Stimulated activated CD4-positive, alpha-beta T cell treated with anti-CD3 and anti-CD28 coated beads, Interleukin-1b, Interleukin-23, amount 100 ng/mL, for 24 hours (primary cell): ENCODE measurements at regions not wholly inside any gene's neighbourhood (a gene's known extent, or its start where the extent isn't known, plus 50 kb on each side); places are given as distances from the start of the nearest gene placed in this dataset.
"Not testable (repeated sequence)": the region's sequence is repeated elsewhere in the genome, so short reads cannot be mapped to it uniquely, and the experiment has no call there.

ENCODE experiments used
- DNase-seq, 4 experiments: peaks; one replicate each; pipeline ENCODE4 v3.0.0-alpha.2; 2020; ENCODE audit warnings: low read depth in 4 of 4, low spot score in 1 of 4

DNA sequence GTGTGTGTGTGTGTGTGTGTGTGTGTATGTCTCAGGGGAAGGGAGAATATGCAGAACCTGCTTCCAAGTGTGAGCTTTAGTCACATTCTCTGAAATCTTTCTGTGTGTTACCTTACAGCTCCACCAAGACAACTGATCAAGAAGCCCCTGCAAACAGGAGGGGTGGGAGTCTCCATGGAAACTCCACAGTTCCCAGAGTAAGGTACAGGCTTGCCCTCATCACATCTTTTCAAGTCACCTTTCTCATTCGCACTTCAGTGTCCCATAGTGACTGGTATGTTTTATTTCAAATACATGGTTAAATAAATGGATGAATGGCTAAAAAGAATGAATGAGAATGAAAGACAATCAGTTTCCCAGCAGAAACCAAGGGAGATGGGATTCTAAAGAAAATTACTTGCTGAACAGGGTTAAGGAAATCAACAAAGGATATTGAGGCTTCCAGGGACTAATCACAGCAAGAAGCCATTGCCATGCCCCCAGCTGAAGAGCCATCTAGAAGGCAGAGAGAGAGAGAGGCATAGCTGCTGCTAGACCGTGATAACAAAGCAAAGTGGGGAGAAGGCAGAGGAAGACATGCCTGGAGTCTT, 987.2 kb upstream of the CELF4 start:
- DNase-seq: no peak

DNA sequence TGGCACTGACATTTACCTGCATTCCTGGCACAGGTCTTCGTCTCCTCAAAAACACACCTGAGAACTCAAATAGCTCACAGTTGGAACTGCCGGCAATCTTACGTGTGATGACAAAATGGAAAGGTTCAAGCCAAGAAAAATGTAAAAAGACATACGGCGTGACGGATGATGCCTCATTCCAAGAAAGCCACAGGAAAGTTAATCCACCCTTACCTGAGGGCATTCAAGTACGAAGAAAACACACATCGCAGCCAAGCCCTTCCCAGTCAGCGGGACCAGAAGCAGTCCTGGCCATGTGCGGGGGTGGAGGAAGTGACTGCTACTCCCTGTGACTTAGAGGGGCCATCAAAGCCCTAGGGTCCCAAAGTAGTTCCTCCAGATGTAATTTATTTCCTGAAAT, 986.3 kb upstream of the CELF4 start:
- DNase-seq: no peak

DNA sequence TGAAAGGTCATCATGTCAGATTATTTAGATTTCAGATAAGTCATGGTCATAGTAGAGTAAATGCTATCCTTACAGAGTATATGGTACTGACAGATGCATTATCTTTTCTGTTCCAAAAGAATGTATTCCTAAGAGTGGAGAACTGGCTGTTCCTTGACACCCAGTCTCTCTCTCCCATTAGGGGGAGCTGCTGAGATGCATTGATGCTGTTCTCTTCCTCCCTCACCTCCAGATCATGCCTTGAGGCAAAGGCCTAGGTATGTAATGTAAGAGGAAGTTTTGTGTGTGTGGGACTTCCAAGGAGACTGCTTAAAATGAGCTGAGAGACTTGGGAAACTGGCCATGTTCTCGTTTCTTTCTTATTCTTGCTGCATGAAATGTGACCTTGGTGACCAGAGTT, 979.5 kb upstream of the CELF4 start:
- no peak for DNase-seq

DNA sequence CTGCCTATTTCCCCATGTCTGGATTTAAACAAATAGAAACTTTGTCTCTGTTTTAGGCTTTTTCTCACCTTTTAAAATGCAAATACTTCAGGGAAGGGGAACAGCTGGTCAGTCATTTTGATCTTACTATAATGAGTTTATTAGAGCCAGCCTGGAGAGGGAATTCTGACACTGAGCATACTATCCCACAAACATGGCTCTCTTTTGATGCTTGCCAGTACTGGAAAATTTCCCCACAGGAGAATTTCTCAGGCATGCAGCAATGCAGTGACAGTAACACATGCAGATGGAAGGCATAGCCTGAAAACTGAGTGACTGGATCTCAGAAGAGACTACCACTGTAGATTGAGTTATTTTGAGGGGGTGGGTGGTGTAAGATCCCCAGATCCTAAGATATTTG, 974.3 kb upstream of the CELF4 start:
- DNase-seq: no peak

DNA sequence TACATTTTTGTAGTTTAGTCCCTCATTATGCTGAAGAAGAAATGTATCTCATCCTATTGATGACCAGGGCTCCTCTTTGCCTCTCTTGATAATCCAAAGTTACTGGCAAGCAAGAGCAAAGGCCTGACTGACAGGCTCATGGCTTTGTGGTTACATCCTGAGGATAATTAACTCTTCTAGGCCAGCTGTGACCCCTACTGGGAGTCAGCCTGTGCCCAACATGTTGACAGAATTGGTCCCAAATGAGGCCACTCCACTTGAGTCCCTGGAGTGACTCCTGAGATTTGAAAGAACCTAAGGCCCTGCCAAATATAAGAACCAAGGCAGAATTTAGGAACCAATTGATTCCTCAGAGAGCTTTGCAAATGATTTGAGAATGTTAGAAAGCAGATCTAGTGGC, 973.8 kb upstream of the CELF4 start:
- no peak for DNase-seq

DNA sequence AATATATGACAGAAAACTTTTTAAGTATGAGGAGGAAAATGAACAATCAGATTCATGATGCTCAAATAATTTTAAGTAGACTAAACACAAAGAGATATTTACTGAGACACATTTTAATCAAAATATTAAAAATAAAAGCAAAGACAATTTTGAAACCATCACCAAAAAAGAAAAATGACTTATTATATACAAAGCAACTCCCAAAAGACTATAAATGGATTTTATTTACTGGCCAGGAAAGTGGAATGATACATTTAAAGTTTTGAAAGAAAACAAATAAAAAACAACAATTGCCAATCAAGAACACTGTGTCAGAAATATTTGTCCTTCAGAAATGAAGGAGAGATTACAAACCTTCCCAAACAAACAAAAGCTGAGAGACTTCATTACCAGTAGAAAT, 968.5 kb upstream of the CELF4 start:
- DNase-seq: no peak

DNA sequence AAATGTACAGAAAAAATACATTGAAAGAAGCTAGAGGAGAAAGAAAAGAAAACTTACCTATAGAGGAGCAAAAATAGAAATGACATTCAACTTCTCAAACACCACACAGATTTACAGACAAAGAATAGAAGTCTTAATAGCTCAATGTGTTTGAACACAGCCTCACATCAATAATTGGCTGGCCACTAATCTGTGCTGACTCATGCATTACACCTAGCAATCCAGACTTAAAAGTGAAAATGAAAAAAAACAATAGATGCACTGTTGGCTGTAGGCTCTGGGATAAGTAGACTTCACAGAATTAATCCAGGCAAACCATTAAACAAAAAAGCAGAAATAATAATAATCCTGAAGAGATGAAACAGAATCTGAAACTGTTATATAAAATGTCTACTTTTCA, 961.3 kb upstream of the CELF4 start:
- no peak for DNase-seq

DNA sequence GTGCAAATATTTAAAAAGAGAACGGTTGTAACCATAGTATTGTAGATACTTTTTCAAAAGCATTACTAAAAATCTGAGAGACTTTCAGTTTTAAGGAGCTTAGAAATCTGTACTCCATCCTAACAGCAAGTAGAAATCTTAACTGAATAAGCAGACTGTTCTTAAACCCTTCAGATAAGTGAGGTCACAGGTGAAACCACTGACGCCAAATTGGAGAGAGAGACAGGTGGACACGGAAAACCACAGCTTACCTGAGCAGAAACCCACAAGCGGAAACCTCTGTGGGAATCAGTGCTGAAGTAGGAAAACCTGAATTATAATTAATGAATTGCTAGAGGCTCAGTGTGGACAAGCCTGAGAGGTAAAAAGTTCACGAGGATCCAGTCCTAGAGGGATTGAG, 959.4 kb upstream of the CELF4 start:
- DNase-seq: no peak

DNA sequence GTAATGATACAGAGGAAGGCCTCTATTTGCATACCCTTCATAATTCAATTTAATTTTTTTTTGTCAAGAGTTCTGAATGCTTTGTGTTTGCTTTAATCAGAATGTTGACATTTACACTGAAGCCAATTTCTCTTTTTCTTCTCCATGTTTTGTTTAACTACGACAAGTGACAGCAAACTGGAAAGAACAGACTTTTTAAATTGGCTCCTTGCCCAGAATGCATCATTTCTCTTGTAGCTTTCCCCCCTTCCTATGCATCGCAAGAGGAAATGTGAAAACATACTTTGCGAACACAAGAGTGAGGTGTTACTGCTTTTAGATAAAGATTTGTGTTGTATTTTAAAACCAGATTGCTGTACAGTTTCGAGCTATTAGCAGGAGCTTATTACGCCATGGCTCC, 955.2 kb upstream of the CELF4 start:
- DNase-seq: no peak

DNA sequence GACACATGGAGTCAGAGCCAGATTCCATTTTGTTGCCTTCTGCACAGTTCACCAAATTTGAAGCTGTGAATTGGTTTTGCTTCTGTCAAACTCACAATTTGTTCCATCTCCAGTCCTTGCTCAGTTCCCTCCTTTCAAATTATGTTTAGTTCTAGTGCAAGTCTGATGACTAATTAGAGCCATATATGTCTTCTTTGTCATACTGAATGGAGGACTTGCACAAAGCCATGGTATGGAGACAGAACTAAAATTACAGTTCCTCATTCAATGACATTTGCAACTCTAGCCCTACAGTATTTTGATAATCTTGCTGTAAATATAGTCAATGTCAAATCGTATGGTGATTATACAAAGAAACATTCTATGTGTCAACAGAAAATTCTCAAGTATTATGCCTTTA, 936.9 kb upstream of the CELF4 start:
- no peak for DNase-seq

DNA sequence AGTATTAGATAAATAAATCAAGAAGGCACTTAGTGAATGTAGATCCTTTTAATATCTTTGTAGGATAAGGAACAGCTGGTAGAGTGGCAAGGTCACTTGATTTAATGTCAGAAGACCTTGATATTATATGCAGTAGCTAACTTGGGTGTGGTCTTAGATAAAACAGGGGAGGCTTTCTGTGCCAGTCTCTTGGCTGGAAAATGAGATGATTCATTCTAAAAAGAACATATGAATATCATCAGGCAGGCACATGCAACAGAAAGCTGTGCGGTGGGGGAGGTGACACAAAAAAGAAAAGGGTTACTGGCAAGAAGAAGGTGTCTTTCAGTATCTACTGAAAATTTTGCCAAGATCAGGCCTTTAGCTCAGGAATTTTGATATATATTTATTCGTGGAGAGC, 931.7 kb upstream of the CELF4 start:
- DNase-seq: no peak

DNA sequence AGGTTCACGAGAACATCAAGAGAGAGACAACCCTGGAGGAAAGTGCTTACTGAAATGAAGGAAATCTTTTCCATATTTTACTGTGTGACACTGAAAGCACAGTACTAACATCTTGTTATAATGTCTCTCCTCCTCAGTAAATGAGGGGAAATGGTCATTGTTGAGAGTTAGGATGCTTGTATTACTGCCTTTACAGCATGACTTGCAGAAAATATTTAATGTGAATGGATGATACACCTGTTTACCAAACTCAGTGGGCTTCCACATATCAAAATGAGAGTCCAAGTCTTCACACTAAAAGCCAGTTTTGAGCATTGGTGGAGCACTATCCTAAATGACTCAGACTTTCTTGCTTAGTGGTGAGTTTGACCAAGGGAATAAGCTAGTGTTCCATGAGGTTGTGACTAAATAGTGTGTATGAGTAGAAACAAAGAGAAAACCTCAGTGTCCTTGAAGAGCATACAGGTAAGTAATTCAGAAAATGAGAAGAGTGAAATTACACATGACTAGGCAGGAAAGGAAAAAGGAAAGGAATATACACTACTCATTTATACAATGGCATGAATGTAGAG, 930.7 kb upstream of the CELF4 start:
- no peak for DNase-seq

DNA sequence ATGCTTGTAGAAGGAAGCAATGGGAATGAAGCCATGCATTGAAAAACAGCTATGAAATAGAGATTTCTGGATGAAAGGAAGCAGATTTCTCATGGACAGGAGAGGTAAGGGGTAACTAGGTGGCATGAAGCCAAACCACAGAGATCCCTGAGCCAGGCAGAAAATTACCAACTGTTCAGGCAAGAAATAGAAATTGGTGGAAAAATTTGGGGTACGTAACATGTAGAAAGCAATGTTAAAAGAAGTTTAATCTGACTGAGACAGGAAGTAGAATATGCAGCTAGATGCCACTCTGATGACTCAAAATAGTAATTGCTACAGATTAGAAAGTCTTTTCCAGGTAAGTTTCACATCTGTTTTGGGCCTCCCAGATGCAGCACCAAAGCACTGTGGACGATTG, 928.5 kb upstream of the CELF4 start:
- DNase-seq: no peak

DNA sequence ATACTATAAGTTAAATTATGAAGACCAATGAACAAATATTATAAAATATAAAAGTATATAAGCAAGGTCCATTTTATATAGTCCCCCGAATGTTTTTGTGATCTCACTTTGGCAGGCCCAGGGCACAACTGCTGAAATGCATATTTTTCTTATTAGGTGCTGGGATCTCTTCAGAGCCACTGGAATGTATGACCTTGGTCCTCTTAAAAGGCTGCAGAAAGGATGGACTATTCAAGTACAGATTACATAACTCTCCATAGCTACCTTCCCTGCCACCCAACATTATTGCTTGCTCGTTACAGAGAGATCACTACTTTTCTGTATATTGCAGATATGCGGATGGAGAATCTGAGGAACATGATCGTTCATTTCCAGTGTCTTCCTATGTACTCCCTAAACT, 925.6 kb upstream of the CELF4 start:
- no peak for DNase-seq

DNA sequence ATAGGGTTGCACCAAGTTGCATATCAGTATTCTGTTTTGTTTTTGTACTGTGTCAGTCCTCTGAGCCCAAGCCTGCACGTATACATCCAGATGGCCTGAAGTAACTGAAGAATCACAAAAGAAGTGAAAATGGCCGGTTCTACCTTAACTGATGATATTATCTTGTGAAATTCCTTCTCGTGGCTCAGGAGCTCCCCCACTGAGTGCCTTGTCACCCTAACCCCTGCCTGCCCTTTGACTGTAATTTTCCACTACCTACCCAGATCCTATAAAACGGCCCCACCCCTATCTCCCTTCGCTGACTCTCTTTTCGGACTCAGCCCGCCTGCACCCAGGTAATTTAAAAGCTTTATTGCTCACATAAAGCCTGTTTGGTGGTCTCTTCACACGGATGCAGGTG, 924.1 kb upstream of the CELF4 start:
- not testable (repeated sequence) for DNase-seq

DNA sequence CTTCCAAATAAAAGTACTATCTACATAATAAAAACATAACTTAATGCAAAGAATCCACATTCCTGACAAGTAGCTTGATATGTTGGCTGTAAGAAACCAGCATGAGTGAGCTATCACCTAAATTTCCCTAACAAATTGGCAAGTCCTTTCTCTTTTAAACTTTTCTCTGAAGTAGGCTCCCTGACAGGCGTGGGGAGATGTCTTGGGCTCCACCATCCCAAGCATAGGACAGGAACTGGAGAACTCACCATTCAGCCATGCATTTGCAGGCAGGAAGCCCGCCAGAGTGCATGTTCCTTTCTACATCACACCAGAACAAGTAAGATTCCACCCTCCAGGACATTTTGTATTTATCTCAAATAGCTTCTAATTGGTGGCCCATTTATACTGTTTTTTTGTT, 921.9 kb upstream of the CELF4 start:
- DNase-seq: no peak

DNA sequence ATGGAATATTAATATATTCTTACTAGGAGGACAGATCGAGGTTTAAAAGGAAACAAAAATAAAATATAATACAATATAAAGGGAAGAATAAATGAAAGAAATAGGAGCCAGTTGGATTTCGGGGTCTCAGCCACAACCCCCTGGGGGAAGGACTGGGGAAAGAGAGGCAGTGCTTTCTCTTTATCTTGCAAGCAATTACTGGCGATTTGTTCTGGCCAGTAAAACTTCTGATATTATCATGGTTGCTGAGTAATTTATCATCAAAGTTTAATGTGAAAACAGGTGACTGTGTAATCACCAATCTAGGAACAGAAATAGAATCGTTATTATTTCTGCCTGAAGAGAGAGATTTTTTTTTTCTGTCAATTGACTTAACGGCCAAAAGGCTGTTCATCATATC, 917.7 kb upstream of the CELF4 start:
- DNase-seq: no peak

DNA sequence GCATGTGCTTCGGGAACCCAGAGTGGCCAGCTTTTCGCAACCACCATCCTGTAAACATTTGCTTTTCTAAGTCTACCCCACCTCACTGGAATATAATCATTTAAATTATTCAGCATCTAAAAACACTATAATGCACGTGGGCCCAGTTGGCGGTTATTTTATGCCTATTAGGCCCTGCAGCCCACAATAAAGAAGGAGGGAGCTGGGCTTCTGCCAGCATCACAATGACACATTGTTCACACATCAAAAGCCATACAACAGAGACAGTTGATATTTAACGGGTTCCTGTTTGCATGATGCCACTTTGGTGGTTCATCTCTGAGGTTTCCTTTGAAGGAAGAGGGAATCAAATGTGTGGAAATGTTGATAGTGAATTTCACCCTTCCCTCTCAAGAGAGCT, 916.0 kb upstream of the CELF4 start:
- no peak for DNase-seq

DNA sequence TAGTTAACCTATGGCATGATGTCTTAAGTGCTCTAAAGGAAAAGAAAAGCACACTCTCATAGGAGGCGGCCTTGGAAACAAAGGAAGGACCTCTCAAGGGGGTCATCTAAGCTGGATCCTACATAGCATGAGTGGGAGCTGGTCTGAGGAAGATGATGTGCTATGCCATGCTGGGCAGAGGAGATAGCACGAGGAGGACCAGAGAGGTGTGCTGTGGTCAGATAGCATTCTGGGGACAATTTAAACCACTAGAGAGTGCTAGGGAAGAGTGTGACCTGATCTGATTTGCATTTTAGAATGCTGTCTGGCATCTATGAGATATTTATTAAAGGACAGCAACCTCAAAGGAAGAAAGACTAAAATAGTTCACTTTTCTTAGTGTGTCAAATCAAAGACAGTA, 910.1 kb upstream of the CELF4 start:
- DNase-seq: no peak

DNA sequence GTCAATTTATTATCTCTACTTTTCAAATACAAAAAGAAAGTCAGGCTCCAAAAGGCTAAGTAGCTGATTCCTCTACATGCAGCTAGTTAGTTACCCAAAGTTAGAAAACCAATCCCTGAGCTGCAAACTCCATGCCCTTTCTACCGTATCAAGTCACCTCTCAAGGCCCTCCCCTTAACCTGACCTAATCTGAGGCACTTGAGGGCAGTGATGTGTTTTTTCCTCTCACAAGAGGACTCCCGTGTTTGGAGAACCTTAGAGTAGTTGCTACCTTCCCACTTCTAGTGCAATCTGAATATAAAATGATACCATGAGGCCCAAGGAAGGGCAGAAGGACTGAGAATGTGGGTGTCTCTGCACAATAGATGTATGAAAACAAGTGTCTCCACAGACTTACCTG, 907.9 kb upstream of the CELF4 start:
- no peak for DNase-seq

DNA sequence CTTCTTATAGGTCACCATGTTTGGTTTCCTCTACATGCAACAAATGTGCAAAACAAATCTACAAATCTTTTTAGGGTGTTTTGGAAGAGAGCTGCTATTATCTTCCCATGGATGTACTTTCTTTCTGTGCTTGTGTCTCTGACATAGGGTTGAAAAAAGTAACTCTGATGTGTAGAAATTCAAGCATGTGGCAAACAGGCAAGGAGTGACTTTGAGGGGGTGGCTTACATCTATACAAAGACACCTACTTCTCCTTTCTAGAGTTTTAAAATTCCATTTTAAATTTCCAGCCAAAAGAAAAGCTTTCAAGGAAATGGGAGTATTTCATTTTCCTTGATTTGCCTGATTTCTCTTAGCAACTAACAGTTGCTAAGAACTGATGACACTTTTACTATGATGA, 904.8 kb upstream of the CELF4 start:
- no peak for DNase-seq

DNA sequence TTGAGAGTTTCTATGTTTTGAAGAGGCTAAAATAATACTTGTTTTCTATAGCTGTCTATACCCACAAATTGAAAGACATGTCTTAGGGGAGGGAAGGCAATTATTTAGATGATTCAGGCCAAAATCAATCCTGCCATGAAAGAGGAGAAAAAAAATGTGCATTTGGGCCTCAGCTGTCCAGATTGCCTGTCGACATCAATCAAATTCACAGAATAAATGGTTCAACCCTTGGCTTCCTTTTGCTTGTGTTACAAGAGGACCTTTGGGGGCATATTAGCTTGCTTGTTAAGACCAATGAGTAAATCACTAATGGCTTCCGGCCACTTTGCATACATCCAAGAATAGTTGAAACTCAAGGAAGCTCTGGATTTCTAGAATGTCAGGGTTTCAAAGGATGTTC, 900.8 kb upstream of the CELF4 start:
- DNase-seq: no peak

DNA sequence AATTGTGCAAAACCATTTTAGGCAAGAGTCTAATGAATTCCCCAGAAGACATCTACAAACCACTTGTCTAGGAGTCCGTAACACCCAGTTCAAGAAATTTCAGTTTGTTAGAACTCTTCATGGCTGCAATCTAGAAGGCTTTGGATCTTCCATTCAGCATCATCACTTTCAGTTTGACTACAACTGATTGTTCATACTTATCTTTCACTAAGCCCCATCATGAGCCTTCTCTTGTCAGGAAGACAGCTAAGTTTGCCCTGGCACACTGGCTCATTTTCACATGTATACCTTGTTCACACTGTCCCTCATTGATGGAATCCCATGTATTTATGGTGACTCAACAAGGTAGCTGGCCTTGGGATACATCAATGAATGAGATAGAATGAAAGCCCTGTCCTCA, 898.4 kb upstream of the CELF4 start:
- no peak for DNase-seq

DNA sequence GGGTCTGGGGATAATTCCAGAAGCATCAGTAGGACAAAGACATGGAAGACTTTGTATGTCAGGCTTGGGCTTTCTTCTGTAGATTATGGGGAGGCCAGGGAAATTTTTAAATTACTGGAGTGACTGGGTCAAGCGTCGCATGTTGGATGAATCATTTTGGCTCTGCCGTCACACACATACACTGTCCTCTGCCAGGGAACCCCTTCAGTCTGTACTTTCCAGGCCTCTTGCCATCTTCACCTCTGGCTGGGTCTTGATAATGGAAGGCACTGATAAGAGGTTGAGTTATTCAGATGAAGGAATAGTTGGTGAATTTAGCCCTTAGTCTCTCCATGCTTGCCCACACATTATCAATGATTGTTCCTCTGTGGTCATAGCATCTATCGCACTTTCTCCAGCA, 895.1 kb upstream of the CELF4 start:
- DNase-seq: no peak
